Activated CD8-positive, alpha-beta T cell treated with anti-CD3 and anti-CD28 coated beads, Interleukin-2, amount 10 ng/mL, durations not matched to agents 7 days and 5 days (primary cell): ENCODE measurements at regions not wholly inside any gene's neighbourhood (a gene's known extent, or its start where the extent isn't known, plus 50 kb on each side); places are given as distances from the start of the nearest gene placed in this dataset.
"Not testable (repeated sequence)": the region's sequence is repeated elsewhere in the genome, so short reads cannot be mapped to it uniquely, and the experiment has no call there.

Source experiments
- ATAC-seq: fragments of 150-1000 bp; cut with Tn5 transposase; one replicate; pipeline ENCODE4 v1.10.0; 2021; ENCODE audit warnings: moderate library complexity
- CTCF ChIA-PET: fragments of 350-600 bp; sonication (Branson Sonifier 250); formaldehyde crosslinking; loops from one replicate; lab custom pipeline; 2021; ENCODE audit warnings: antibody characterized with exemption; lab: Charles Lee
- POLR2A ChIA-PET: fragments of 350-600 bp; sonication (Branson Sonifier 250); formaldehyde crosslinking; loops from one replicate; lab custom pipeline; 2021; ENCODE audit warnings: antibody characterized with exemption; lab: Charles Lee
- DNase-seq: peaks from one replicate; pipeline ENCODE4 v3.0.0-alpha.2; 2020
- H3K27ac Mint-ChIP-seq: one replicate; pipeline ENCODE4 v1.8.0; 2021; ENCODE audit warnings: mild to moderate bottlenecking, mixed read lengths
- H3K27me3 Mint-ChIP-seq: one replicate; pipeline ENCODE4 v1.8.0; 2021; ENCODE audit warnings: low read depth, mixed read lengths
- H3K36me3 Mint-ChIP-seq: one replicate; pipeline ENCODE4 v1.8.0; 2021; ENCODE audit warnings: low read depth, mixed read lengths
- H3K4me1 Mint-ChIP-seq: one replicate; pipeline ENCODE4 v1.8.0; 2021; ENCODE audit warnings: low read depth, mixed read lengths
- H3K4me3 Mint-ChIP-seq: one replicate; pipeline ENCODE4 v1.8.0; 2021; ENCODE audit warnings: mild to moderate bottlenecking, mixed read lengths
- H3K9me3 Mint-ChIP-seq: one replicate; pipeline ENCODE4 v1.8.0; 2022; ENCODE audit warnings: mixed read lengths; ENCODE audit not compliant: insufficient read depth

DNA sequence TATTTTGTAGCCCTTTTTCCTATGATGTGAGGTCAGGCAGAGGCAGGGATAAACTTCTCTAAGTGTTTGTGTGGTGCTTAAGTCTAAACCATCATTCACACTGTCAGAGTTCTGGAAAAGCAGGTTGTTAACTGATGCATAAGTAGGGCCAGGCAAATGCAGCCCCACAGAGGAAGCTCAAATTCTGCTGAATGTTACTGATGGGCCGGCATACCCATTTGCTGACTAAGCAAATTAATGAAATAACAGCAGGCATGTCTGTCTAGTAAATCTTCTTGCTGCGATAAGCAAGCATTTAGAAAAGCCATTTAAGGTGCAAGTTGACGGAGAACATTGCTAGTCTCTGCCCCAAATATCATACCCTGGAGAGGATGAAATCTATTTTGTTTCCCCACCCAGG lies 523.2 kb upstream of the CCDC196 start:
- H3K4me1 Mint-ChIP-seq: peaks cover 38% of the 10 kb centered on the region
- no peak overlapping the region for H3K4me3 Mint-ChIP-seq
- ATAC-seq (no peak), DNase-seq (no peak)
- peaks cover 21% of the 10 kb centered on the region for H3K27me3 Mint-ChIP-seq
- H3K36me3 Mint-ChIP-seq: no peaks in the 10 kb centered on the region
- H3K9me3 Mint-ChIP-seq: no peaks in the 10 kb centered on the region
- POLR2A ChIA-PET: no interaction called here
- CTCF ChIA-PET: interaction anchor here (1.4 kb wide), 1 partner anchor 139 kb away, joined by 4 read pairs; no protein-coding TSS in a partner anchor
- H3K27ac Mint-ChIP-seq: no peak overlapping the region

DNA sequence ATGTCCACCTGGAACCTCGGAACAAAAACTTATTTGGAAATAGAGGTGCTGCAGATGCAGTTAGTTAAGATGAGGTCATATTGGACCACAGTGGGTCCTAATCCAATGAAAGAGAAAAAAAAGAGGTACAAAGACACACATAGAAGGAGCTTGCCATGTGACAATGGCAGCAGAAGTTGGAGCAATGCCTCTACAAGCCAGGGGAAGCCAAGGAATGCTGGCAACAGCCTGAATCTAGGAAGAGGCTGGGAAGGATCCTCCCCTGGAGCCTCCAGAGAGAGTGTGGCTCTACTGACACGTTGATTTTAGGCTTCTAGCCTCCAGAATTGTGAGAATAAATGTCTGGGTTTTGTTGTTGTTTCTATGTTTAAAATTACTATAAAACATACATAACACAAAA lies 521.8 kb upstream of the CCDC196 start:
- POLR2A ChIA-PET: no interaction called here
- Mint-ChIP-seq H3K9me3 (no peaks in the 10 kb centered on the region), H3K36me3 (no peaks in the 10 kb centered on the region), H3K27me3 (peaks cover 28% of the 10 kb centered on the region), H3K4me1 (peaks cover 27% of the 10 kb centered on the region), H3K4me3 (no peak overlapping the region), H3K27ac (no peak overlapping the region)
- DNase-seq (no peak), ATAC-seq (no peak)
- CTCF ChIA-PET: interaction anchor here (1.4 kb wide), 1 partner anchor 140 kb away, joined by 4 read pairs; no protein-coding TSS in a partner anchor

DNA sequence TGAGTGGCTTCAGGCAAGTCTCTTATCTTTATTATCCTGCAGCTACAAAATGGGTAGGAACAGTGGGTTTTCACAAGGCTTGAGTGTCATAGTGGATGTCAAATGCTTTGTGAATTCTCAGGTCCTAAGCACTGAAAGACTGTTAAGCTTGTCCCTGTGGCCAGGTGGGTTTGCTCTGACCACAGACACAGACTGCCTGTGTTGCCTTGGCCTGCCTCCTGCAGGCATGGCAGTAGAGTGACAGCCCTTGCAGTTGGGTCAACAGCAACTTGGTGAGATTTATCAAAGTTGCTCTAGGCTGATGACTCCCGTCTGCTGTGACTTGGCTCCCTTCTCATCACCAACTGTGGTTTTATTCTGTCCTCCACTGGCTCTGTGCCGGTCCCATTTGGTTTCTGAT lies 520.0 kb upstream of the CCDC196 start:
- Mint-ChIP-seq H3K36me3 (no peaks in the 10 kb centered on the region), H3K4me1 (peaks cover 12% of the 10 kb centered on the region), H3K9me3 (no peaks in the 10 kb centered on the region), H3K4me3 (no peak overlapping the region), H3K27me3 (peaks cover 34% of the 10 kb centered on the region), H3K27ac (no peak overlapping the region)
- ATAC-seq: peak; percentile 47
- CTCF ChIA-PET: interaction anchor here (0.8 to 1.6 kb wide), 5 partner anchors 11 to 551 kb away, joined by 3 to 13 read pairs (median 4); no protein-coding TSS in a partner anchor
- DNase-seq: no peak
- POLR2A ChIA-PET: interaction anchor here (1.1 kb wide), 1 partner anchor 119 kb away, joined by 3 read pairs; no protein-coding TSS in a partner anchor

DNA sequence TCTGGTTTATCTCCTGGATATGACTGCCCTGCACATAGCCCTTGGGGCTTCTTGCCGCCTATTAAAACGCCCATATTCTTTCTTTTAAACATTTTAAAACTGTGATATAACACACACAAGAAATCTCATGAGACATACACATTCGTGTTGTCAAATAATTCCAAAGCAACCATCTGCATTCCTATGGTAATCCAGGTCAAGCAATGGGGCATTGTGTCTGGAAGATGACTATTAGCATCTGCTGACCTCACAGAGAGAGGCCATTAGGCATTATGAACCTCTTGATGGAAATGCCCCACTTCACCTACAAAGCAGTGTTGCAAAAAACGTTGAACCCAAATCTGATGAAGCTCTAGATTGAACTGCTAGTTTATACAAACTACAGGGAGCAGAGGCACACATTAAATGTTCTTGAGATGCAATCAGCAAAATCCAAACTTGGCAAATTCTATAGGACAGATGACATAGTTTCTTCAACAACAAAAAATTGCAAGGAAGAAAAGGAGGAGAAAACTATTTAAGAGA lies 513.8 kb upstream of the CCDC196 start:
- no peak for ATAC-seq
- Mint-ChIP-seq H3K27me3 (peaks cover 23% of the 10 kb centered on the region), H3K27ac (no peak overlapping the region), H3K4me3 (no peak overlapping the region), H3K9me3 (no peaks in the 10 kb centered on the region), H3K36me3 (no peaks in the 10 kb centered on the region), H3K4me1 (no peaks in the 10 kb centered on the region)
- ChIA-PET POLR2A (no interaction called here), CTCF (interaction anchor here (1.5 kb wide), 1 partner anchor 13 kb away, joined by 3 read pairs; no protein-coding TSS in a partner anchor)
- no peak for DNase-seq

DNA sequence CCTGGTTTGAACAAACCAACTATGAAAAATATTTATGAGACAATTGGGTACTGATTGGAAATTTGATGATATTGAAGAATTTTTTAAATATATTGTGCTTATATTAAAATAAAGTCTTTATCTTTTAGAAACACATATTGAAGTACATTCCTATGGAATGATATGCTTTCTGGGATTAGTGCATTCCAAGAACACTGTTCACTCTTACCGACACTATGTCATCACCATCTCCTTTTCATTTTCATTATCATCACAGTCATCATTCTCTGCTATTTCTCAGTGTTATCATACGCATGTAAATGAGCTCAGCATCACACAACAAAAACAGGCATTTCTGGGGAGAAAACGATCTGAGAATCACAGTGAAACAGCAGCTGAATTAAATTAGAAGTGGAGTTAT lies 513.3 kb upstream of the CCDC196 start:
- Mint-ChIP-seq H3K36me3 (no peaks in the 10 kb centered on the region), H3K4me3 (no peak overlapping the region), H3K4me1 (no peaks in the 10 kb centered on the region), H3K9me3 (no peaks in the 10 kb centered on the region), H3K27ac (no peak overlapping the region), H3K27me3 (peaks cover 20% of the 10 kb centered on the region)
- DNase-seq (no peak), ATAC-seq (no peak)
- POLR2A ChIA-PET: no interaction called here
- CTCF ChIA-PET: interaction anchor here (1.0 to 1.5 kb wide), 2 partner anchors 13 kb away, joined by 3 read pairs; no protein-coding TSS in a partner anchor

DNA sequence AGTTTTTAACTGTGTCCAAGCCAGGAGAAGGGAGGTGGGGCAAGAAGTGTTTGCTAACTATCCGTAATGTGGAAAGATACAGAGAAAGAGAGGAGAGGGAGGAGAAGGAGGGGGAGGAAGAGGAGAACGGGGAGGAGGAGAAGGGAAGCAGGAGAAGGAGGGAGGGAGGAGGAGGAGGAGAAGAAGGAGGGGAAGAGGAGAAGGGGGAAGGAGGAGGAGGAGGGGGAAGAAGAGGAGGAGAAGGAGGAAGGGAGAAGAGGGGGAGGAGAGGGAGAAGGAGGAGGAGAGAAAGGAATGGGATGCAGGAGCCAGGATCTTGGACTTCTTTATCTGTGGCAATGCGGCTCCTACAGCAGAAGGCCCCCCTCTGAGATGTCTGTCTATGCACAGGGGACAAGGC lies 510.3 kb upstream of the CCDC196 start:
- DNase-seq (no peak), ATAC-seq (no peak)
- POLR2A ChIA-PET: no interaction called here
- Mint-ChIP-seq H3K9me3 (peaks cover 6% of the 10 kb centered on the region), H3K27ac (no peak overlapping the region), H3K4me1 (no peaks in the 10 kb centered on the region), H3K4me3 (no peak overlapping the region), H3K36me3 (no peaks in the 10 kb centered on the region), H3K27me3 (peaks cover 7% of the 10 kb centered on the region)
- CTCF ChIA-PET: no interaction called here

DNA sequence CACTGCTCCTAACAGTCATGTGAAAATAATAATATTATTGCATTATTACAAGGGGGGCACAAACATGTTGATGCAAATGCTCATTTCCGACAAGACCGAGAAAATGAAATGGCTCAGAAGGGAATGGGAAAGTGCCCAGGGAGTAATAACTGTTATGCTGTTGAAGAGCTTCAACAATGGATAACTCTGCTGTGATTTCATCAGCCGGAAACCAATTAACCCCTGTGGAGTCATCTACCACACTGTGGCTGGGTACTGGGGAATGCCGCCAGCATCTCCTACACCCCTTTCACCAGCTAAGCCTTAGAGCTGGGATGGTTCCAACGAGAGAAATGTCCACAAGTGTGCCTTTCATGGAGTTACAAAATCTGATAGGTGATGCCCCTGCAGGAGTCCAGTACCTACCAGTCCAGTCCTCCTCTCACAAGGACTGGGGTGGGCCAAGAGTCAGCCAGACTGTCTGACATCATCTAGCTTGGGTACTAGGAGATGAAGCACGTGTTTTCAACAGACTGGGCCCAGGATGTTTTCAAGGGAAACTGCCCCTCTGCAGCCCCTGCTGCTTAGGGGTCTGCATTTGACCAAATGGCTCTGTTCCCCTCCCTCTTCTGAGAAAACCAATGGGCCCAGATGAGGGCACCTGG lies 509.3 kb upstream of the CCDC196 start:
- Mint-ChIP-seq H3K36me3 (no peaks in the 10 kb centered on the region), H3K9me3 (peaks cover 6% of the 10 kb centered on the region), H3K27ac (no peak overlapping the region), H3K4me3 (no peak overlapping the region), H3K4me1 (no peaks in the 10 kb centered on the region), H3K27me3 (peaks cover 7% of the 10 kb centered on the region)
- POLR2A ChIA-PET: no interaction called here
- ATAC-seq (no peak), DNase-seq (no peak)
- CTCF ChIA-PET: interaction anchor here (1.2 kb wide), 1 partner anchor 16 kb away, joined by 3 read pairs; no protein-coding TSS in a partner anchor

DNA sequence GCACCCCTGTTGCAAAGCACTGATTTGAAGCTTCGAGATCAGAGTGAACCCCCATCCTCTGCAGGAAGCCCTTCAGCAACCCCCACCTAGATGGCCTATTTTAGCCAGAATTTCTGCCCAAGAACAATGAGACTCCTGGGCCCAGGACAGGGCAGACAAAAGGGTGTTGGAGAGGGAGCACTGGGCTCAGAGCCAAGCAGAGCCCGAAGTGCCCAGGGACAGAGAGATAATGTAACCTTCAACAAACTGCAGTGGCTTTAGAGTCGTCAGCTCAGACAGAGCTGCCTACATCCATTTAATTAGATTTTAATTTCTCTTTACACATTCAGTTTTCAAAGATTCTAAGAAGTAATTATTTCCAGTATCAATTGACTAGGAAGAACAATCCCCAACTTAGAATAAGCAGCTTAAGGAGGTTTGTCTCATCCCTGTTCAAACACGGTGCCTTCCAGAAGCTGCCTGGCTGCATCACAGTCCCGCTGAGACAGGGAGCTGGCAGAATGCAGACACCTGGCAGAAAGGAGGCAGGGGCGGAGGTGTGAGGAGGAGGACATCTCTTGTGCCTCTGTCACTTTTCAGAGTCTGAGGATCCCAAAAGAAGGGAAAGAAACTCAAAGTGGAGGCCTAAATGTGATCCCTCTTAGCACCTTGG lies 504.9 kb upstream of the CCDC196 start:
- DNase-seq (no peak), ATAC-seq (no peak)
- Mint-ChIP-seq H3K4me1 (peaks cover 6% of the 10 kb centered on the region), H3K27me3 (peaks cover 16% of the 10 kb centered on the region), H3K36me3 (no peaks in the 10 kb centered on the region), H3K27ac (no peak overlapping the region), H3K4me3 (no peak overlapping the region), H3K9me3 (peaks cover 6% of the 10 kb centered on the region)
- ChIA-PET POLR2A (no interaction called here), CTCF (no interaction called here)

DNA sequence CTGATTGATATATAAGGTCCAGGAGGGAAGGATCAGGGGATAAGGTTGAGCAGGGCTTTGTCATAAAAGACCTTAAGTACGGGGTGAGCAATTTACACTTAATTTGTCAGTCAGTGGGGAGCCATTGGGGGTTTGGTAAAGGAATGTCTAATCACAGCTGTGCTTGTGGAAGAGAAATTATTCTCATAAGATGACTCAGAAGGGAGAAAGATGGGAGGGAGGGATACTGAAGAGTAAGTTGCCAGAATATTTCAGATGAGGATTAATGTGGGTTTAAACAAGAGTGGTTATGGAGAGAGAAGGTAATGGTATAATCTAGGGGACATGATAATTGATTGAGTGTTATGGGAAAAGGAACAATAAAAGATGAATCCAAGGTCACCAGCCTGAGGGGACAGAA lies 500.1 kb upstream of the CCDC196 start:
- no peak for ATAC-seq
- Mint-ChIP-seq H3K36me3 (no peaks in the 10 kb centered on the region), H3K27me3 (peaks cover 22% of the 10 kb centered on the region), H3K9me3 (no peaks in the 10 kb centered on the region), H3K4me3 (no peak overlapping the region), H3K4me1 (peaks cover 6% of the 10 kb centered on the region), H3K27ac (no peak overlapping the region)
- CTCF ChIA-PET: no interaction called here
- no peak for DNase-seq
- POLR2A ChIA-PET: no interaction called here

DNA sequence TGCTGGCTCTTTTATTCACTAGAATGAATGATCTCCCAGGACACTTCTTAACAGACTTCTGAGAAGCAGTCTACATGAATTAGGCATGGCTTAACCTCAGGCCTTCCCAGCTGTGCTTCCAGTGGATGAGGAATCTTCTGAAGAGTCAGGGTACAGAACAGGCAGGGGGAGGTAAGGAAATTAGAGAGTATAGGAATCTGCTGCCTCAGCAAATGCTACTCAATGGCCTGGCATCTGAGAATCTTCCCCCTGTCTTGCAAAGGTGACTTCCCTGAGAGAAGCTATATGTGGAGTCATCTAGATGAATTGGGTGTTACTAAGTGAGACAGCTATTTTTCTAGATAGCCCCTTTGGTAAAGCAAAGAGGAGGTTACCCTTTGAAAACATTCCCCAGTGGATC lies 496.2 kb upstream of the CCDC196 start:
- peaks cover 6% of the 10 kb centered on the region for H3K9me3 Mint-ChIP-seq
- H3K27ac Mint-ChIP-seq: no peak overlapping the region
- no peaks in the 10 kb centered on the region for H3K36me3 Mint-ChIP-seq
- H3K27me3 Mint-ChIP-seq: peaks cover 17% of the 10 kb centered on the region
- POLR2A ChIA-PET: interaction anchor here (0.7 kb wide), 1 partner anchor 487 kb away, joined by 3 read pairs; no protein-coding TSS in a partner anchor
- CTCF ChIA-PET: no interaction called here
- DNase-seq (no peak), ATAC-seq (no peak)
- no peak overlapping the region for H3K4me3 Mint-ChIP-seq
- peaks cover 28% of the 10 kb centered on the region for H3K4me1 Mint-ChIP-seq

DNA sequence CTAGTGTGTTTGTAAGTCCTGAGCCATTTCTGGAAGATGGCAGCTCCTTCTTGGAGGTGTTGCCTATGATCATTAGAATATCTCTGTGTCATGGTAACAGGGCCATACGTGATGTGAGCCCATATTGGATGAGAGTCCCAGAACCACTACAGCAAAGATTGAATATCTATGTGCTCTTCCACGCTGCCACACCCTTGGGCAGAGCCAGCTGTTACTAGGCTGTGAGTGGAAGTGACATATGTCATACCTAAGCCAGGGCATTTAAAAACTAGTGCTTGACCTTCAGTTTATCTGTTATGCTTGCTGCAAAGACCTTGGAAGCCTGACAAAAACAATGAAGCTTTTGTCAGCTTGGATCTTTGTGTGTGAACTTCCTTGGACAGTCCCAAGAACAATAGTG lies 495.1 kb upstream of the CCDC196 start:
- Mint-ChIP-seq H3K4me1 (peaks cover 28% of the 10 kb centered on the region), H3K27me3 (peaks cover 7% of the 10 kb centered on the region), H3K9me3 (peaks cover 6% of the 10 kb centered on the region), H3K36me3 (no peaks in the 10 kb centered on the region), H3K4me3 (no peak overlapping the region), H3K27ac (no peak overlapping the region)
- ChIA-PET POLR2A (no interaction called here), CTCF (interaction anchor here (1.2 kb wide), 1 partner anchor 14 kb away, joined by 3 read pairs; no protein-coding TSS in a partner anchor)
- DNase-seq: no peak
- no peak for ATAC-seq

DNA sequence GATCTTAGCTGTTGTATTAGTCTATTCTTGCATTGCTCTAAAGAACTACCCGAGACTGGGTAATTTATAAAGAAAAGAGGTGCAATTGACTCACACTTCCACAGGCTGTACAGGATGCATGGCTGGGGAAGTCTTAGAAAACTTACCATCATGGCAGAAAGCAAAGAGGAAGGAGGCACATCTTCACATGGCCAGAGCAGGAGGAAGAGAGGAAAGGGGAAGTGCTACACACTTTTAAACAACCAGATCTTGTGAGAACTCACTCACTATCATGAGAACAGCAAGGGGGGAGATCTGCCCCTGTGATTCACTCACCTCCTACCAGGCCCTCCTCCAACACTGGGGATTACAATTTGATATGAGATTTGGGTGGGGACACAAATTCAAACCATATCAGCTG lies 494.2 kb upstream of the CCDC196 start:
- ATAC-seq, DNase-seq, H3K27me3 Mint-ChIP-seq, H3K9me3 Mint-ChIP-seq, H3K27ac Mint-ChIP-seq, CTCF ChIA-PET, H3K4me3 Mint-ChIP-seq, POLR2A ChIA-PET, H3K36me3 Mint-ChIP-seq: not testable (repeated sequence)
- peaks cover 28% of the 10 kb centered on the region for H3K4me1 Mint-ChIP-seq
